GM12878 (cell line): ENCODE measurements at regions not wholly inside any gene's neighbourhood (a gene's known extent, or its start where the extent isn't known, plus 50 kb on each side); places are given as distances from the start of the nearest gene placed in this dataset.

Experiments used
- ATAC-seq: fragments of 200-7000 bp; cut with Tn5 transposase; 3 replicates; pipeline ENCODE4 v1.9.1; 2020; ENCODE audit warnings: mild to moderate bottlenecking, moderate library complexity
- BruUV-seq: library from RNA; stranded (reverse); fragments of 400-500 nt; replicated peaks from 2 replicates; lab custom pipeline; 2021; lab: Mats Ljungman, UMichigan
- CTCF ChIA-PET: fragments of 300-600 bp; sonication (Branson Sonifier 250); formaldehyde crosslinking; extraction: SDS; loops from one replicate; lab custom pipeline; 2021; ENCODE audit warnings: inconsistent platforms; lab: Yijun Ruan, JAX
- POLR2A ChIA-PET: fragments of 350-600 bp; formaldehyde crosslinking; extraction: SDS; loops from one replicate; lab custom pipeline; 2021; ENCODE audit warnings: inconsistent platforms; lab: Charles Lee
- RAD21 ChIA-PET: fragments of 300-600 bp; sonication (Branson Sonifier 250); formaldehyde crosslinking; loops from one replicate; lab custom pipeline; 2023; ENCODE audit warnings: antibody characterized with exemption; ENCODE audit not compliant: unreplicated experiment; lab: Charles Lee
- SMC1A ChIA-PET: fragments of 300-600 bp; sonication (Branson Sonifier 250); formaldehyde crosslinking; loops from one replicate; lab custom pipeline; 2023; ENCODE audit not compliant: unreplicated experiment, uncharacterized antibody; lab: Charles Lee
- DNase-seq: peaks from one replicate; pipeline ENCODE4 v3.0.0-alpha.2; 2011; ENCODE audit warnings: low read depth, low spot score
- FAIRE-seq: peaks from 3 replicates; lab custom pipeline; 2011; peaks lifted over from hg19 to GRCh38; lab: Jason Lieb, UNC
- H2AFZ ChIP-seq: 2 replicates; pipeline ENCODE4 v1.6.0; 2011; ENCODE audit warnings: low read depth, low read length, control low read depth; ENCODE audit not compliant: control insufficient read depth
- H3K27ac ChIP-seq: 2 replicates; pipeline ENCODE4 v1.5.1; 2011; ENCODE audit warnings: control low read depth; ENCODE audit not compliant: control insufficient read depth, insufficient read depth
- H3K27me3 ChIP-seq, 2 experiments: replicated peaks in 1 of 2; 2 replicates each; pipeline versions ENCODE4 v1.6.0 to v1.6.1; 2011; ENCODE audit warnings: low read length in 1 of 2; ENCODE audit not compliant: control insufficient read depth in 2 of 2, insufficient read depth in 2 of 2
- H3K36me3 ChIP-seq, 2 experiments: 2 replicates each; pipeline ENCODE4 v1.5.1; 2011; ENCODE audit warnings: low read length in 1 of 2; ENCODE audit not compliant: control insufficient read depth in 2 of 2, insufficient read depth in 2 of 2
- H3K4me1 ChIP-seq: 2 replicates; pipeline ENCODE4 v1.6.1; 2011; ENCODE audit warnings: mild to moderate bottlenecking, low read length, moderate library complexity, mixed read lengths; ENCODE audit not compliant: control insufficient read depth, insufficient read depth
- H3K4me2 ChIP-seq: 2 replicates; pipeline ENCODE4 v1.6.0; 2011; ENCODE audit warnings: control low read depth; ENCODE audit not compliant: control insufficient read depth, insufficient read depth
- H3K4me3 ChIP-seq: fragments of 200-600 bp; sonication (generic); 2 replicates; pipeline ENCODE4 v1.5.1; 2016
- H3K79me2 ChIP-seq: 2 replicates; pipeline ENCODE4 v1.6.0; 2011; ENCODE audit warnings: low read length; ENCODE audit not compliant: control insufficient read depth, insufficient read depth
- H3K9ac ChIP-seq: 2 replicates; pipeline ENCODE4 v1.8.0; 2011; ENCODE audit warnings: low read length, control low read depth, mixed read lengths; ENCODE audit not compliant: control insufficient read depth, insufficient read depth
- H3K9me3 ChIP-seq: replicated peaks from 3 replicates; pipeline ENCODE4 v1.5.1; 2011; ENCODE audit warnings: mild to moderate bottlenecking, low read length; ENCODE audit not compliant: control insufficient read depth, insufficient read depth
- H4K20me1 ChIP-seq: 2 replicates; pipeline ENCODE4 v1.6.0; 2011; ENCODE audit not compliant: control insufficient read depth, insufficient read depth
- CREB1 ChIP-seq: IDR thresholded peaks from 2 replicates; pipeline ENCODE4 v1.6.1; 2012; ENCODE audit warnings: low read depth, mild to moderate bottlenecking, inconsistent platforms
- DPF2 ChIP-seq: fragments of 450-650 bp; IDR thresholded peaks from 2 replicates; pipeline ENCODE4 v1.6.1; 2017; ENCODE audit warnings: mild to moderate bottlenecking
- PML ChIP-seq: IDR thresholded peaks from 2 replicates; pipeline ENCODE4 v1.6.1; 2012; ENCODE audit warnings: low read length, inconsistent platforms
- SMARCA5 ChIP-seq: fragments of 450-650 bp; IDR thresholded peaks from 2 replicates; pipeline ENCODE4 v1.6.1; 2017; ENCODE audit warnings: mild to moderate bottlenecking
- TCF12 ChIP-seq: IDR thresholded peaks from 2 replicates; pipeline ENCODE4 v1.6.1; 2011; ENCODE audit warnings: low read depth, mild to moderate bottlenecking, low read length
- YBX1 ChIP-seq: fragments of 450-650 bp; IDR thresholded peaks from 2 replicates; pipeline ENCODE4 v1.6.1; 2016; ENCODE audit warnings: antibody characterized with exemption
- YY1 ChIP-seq: IDR thresholded peaks from 2 replicates; pipeline ENCODE4 v1.6.1; 2011; ENCODE audit warnings: low read depth, mild to moderate bottlenecking, low read length
- ZNF622 ChIP-seq: fragments of 450-650 bp; IDR thresholded peaks from 2 replicates; pipeline ENCODE4 v1.6.1; 2017; ENCODE audit warnings: mild to moderate bottlenecking, inconsistent platforms
- WGBS: methylation state at CpG from one replicate; pipeline ENCODE4 v1.1.6; 2016; ENCODE audit warnings: low lambda C conversion rate; ENCODE audit not compliant: insufficient replicate concordance, insufficient coverage; ENCODE audit errors: missing lambda C conversion rate; 5-methylcytosine and 5-hydroxymethylcytosine counted together
- in situ Hi-C: fragments of 300-500 bp; cut with MboI; formaldehyde crosslinking; loops from 9 replicates; pipeline ENCODE4 v1.14.3; 2018; ENCODE audit warnings: mixed read lengths
- intact Hi-C: fragments of 100-400 bp; cut with micrococcal nuclease; formaldehyde crosslinking; loops from one replicate; pipeline ENCODE4 v1.14.2; 2022; ENCODE audit not compliant: unreplicated experiment
- TF ChIP-seq, protein P1 (sequence below): fragments of 450-650 bp; IDR thresholded peaks from 2 replicates; pipeline ENCODE4 v1.6.1; 2017; ENCODE audit warnings: borderline replicate concordance
- TF ChIP-seq, protein P2 (sequence below): fragments of 450-650 bp; formaldehyde crosslinking; IDR thresholded peaks from 2 replicates; pipeline ENCODE4 v1.4.0; 2022; ENCODE audit warnings: mild to moderate bottlenecking, moderate library complexity
- TF ChIP-seq, protein P3 (sequence below): fragments of 450-650 bp; IDR thresholded peaks from 2 replicates; pipeline ENCODE4 v1.6.1; 2017; ENCODE audit warnings: low read depth, mild to moderate bottlenecking, moderate library complexity
- TF ChIP-seq, protein P4 (sequence below): fragments of 450-650 bp; IDR thresholded peaks from 2 replicates; pipeline ENCODE4 v1.6.1; 2018; ENCODE audit warnings: borderline replicate concordance, mild to moderate bottlenecking; ENCODE audit not compliant: partially characterized antibody

DNA sequence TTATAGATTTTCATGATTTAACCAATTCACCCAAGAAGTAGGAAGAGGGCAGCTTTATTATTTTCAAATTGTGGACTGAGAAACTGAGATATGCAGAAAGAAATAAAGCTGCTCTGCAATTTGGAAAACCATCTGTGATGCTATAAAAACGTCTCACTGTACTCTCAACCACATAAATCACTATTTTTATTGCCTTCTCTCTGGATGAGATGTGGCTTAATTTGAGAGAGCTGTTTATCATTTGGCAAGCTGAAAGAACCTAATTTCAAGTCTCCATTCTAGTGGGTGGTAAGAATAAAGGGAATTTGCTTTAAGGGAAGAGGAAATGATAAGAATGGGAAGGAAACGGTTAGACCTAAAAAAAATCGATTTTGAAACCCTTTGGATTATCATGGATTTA, 49.9 kb upstream of the CYP1B1 start:
- TF ChIP-seq DPF2 (no peak), SMARCA5 (no peak), YY1 (no peak), CREB1 (no peak), ZNF622 (no peak), YBX1 (no peak), TCF12 (no peak), PML (no peak)
- TF ChIP-seq, protein P1, sequence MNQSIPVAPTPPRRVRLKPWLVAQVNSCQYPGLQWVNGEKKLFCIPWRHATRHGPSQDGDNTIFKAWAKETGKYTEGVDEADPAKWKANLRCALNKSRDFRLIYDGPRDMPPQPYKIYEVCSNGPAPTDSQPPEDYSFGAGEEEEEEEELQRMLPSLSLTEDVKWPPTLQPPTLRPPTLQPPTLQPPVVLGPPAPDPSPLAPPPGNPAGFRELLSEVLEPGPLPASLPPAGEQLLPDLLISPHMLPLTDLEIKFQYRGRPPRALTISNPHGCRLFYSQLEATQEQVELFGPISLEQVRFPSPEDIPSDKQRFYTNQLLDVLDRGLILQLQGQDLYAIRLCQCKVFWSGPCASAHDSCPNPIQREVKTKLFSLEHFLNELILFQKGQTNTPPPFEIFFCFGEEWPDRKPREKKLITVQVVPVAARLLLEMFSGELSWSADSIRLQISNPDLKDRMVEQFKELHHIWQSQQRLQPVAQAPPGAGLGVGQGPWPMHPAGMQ: no peak
- TF ChIP-seq, protein P2, sequence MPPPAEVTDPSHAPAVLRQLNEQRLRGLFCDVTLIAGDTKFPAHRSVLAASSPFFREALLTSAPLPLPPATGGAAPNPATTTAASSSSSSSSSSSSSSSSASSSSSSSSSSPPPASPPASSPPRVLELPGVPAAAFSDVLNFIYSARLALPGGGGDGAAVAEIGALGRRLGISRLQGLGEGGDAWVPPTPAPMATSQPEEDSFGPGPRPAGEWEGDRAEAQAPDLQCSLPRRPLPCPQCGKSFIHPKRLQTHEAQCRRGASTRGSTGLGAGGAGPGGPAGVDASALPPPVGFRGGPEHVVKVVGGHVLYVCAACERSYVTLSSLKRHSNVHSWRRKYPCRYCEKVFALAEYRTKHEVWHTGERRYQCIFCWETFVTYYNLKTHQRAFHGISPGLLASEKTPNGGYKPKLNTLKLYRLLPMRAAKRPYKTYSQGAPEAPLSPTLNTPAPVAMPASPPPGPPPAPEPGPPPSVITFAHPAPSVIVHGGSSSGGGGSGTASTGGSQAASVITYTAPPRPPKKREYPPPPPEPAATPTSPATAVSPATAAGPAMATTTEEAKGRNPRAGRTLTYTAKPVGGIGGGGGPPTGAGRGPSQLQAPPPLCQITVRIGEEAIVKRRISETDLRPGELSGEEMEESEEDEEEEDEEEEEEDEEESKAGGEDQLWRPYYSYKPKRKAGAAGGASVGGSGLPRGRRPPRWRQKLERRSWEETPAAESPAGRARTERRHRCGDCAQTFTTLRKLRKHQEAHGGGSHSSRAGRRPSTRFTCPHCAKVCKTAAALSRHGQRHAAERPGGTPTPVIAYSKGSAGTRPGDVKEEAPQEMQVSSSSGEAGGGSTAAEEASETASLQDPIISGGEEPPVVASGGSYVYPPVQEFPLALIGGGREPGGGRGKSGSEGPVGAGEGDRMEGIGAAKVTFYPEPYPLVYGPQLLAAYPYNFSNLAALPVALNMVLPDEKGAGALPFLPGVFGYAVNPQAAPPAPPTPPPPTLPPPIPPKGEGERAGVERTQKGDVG (CRISPR knock-in tag): no peak
- TF ChIP-seq, protein P3, sequence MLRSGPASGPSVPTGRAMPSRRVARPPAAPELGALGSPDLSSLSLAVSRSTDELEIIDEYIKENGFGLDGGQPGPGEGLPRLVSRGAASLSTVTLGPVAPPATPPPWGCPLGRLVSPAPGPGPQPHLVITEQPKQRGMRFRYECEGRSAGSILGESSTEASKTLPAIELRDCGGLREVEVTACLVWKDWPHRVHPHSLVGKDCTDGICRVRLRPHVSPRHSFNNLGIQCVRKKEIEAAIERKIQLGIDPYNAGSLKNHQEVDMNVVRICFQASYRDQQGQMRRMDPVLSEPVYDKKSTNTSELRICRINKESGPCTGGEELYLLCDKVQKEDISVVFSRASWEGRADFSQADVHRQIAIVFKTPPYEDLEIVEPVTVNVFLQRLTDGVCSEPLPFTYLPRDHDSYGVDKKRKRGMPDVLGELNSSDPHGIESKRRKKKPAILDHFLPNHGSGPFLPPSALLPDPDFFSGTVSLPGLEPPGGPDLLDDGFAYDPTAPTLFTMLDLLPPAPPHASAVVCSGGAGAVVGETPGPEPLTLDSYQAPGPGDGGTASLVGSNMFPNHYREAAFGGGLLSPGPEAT: no peak
- TF ChIP-seq, protein P4, sequence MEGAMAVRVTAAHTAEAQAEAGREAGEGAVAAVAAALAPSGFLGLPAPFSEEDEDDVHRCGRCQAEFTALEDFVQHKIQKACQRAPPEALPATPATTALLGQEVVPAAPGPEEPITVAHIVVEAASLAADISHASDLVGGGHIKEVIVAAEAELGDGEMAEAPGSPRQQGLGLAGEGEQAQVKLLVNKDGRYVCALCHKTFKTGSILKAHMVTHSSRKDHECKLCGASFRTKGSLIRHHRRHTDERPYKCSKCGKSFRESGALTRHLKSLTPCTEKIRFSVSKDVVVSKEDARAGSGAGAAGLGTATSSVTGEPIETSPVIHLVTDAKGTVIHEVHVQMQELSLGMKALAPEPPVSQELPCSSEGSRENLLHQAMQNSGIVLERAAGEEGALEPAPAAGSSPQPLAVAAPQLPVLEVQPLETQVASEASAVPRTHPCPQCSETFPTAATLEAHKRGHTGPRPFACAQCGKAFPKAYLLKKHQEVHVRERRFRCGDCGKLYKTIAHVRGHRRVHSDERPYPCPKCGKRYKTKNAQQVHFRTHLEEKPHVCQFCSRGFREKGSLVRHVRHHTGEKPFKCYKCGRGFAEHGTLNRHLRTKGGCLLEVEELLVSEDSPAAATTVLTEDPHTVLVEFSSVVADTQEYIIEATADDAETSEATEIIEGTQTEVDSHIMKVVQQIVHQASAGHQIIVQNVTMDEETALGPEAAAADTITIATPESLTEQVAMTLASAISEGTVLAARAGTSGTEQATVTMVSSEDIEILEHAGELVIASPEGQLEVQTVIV: no peak
- no peak overlapping the region for H3K27ac ChIP-seq
- ChIA-PET CTCF (interaction anchor here (1.3 kb wide), 1 partner anchor 10 kb away, joined by 4 read pairs; no protein-coding TSS in a partner anchor), POLR2A (no interaction called here), RAD21 (interaction anchor here (1.2 kb wide), 1 partner anchor 149 kb away, joined by 3 read pairs; no protein-coding TSS in a partner anchor), SMC1A (no interaction called here)
- peaks cover 13% of the 10 kb centered on the region for H3K4me1 ChIP-seq
- no TSS peak for BruUV-seq
- no peaks in the 10 kb centered on the region for H3K79me2 ChIP-seq
- intact Hi-C loops: no loop called here
- no peak for ATAC-seq
- no peak for FAIRE-seq
- no peak overlapping the region for H2AFZ ChIP-seq
- DNase-seq: no peak
- H3K27me3 ChIP-seq: no peaks in the 10 kb centered on the region
- H3K9me3 ChIP-seq: peaks cover 15% of the 10 kb centered on the region; the same call in 2 of the 3 replicates
- WGBS: 6% methylated on average over 3 of the region's 3 CpGs
- no peak overlapping the region for H3K4me2 ChIP-seq
- no peaks in the 10 kb centered on the region for H4K20me1 ChIP-seq
- in situ Hi-C loops: no loop called here
- no peak overlapping the region for H3K9ac ChIP-seq
- no peak overlapping the region for H3K4me3 ChIP-seq
- no peaks in the 10 kb centered on the region for H3K36me3 ChIP-seq
